Upper lobe of left lung (tissue), 6 donors: ENCODE measurements at regions not wholly inside any gene's neighbourhood (a gene's known extent, or its start where the extent isn't known, plus 50 kb on each side); places are given as distances from the start of the nearest gene placed in this dataset.

ENCODE experiments used
- ATAC-seq, 2 donors: fragments of 200-7000 bp; cut with Tn5 transposase; one replicate each; pipeline ENCODE4 v1.9.1; 2022; ENCODE audit warnings: mild to moderate bottlenecking in 2 of 2, moderate library complexity in 2 of 2; ENCODE audit not compliant: low FRiP score in 2 of 2
- DNase-seq, 2 donors: peaks; one replicate each; pipeline ENCODE4 v3.0.0-alpha.2; 2019 to 2020
- H3K27ac ChIP-seq, 4 donors: fragments of 200-600 bp; sonication (generic); one replicate each; pipeline ENCODE4 v1.5.1; 2016 to 2019
- H3K27me3 ChIP-seq, 4 donors: fragments of 200-600 bp; sonication (generic); one replicate each; pipeline ENCODE4 v1.5.1; 2017 to 2019
- H3K36me3 ChIP-seq, 4 donors: fragments of 200-600 bp; sonication (generic); one replicate each; pipeline ENCODE4 v1.5.1; 2016 to 2019
- H3K4me1 ChIP-seq, 4 donors: fragments of 200-600 bp; sonication (generic); one replicate each; pipeline ENCODE4 v1.5.1; 2018 to 2019
- H3K4me3 ChIP-seq, 4 donors: fragments of 200-600 bp; sonication (generic); one replicate each; pipeline ENCODE4 v1.5.1; 2017 to 2019; ENCODE audit warnings: mild to moderate bottlenecking in 2 of 4, moderate library complexity in 1 of 4
- H3K9me3 ChIP-seq, 4 donors: fragments of 200-600 bp; sonication (generic); one replicate each; pipeline ENCODE4 v1.5.1; 2018 to 2019
- EP300 ChIP-seq, 4 donors: sonication (generic); formaldehyde crosslinking; IDR thresholded peaks; one replicate each; pipeline ENCODE4 v1.5.1; 2017; ENCODE audit warnings: antibody characterized with exemption in 4 of 4, control low read depth in 2 of 4
- POLR2A ChIP-seq, 4 donors: fragments of 450-650 bp; IDR thresholded peaks; one replicate each; pipeline ENCODE4 v1.5.1; 2016 to 2017; ENCODE audit warnings: antibody characterized with exemption in 4 of 4, mild to moderate bottlenecking in 2 of 4
- POLR2AphosphoS5 ChIP-seq, 2 donors: sonication (generic); formaldehyde crosslinking; IDR thresholded peaks; one replicate each; pipeline ENCODE4 v1.5.1; 2017; ENCODE audit warnings: antibody characterized with exemption in 2 of 2
- WGBS, 2 donors: methylation state at CpG; one replicate each; pipeline ENCODE4 v1.1.5; 2017 to 2018; 5-methylcytosine and 5-hydroxymethylcytosine counted together
- TF ChIP-seq, protein P1 (sequence below), 6 experiments: fragments of 450-650 bp in 4 of 6; fragments of 200-600 bp in 2 of 6; sonication (generic) in 2 of 6; IDR thresholded peaks; one replicate each; pipeline ENCODE4 v1.5.1; 2016 to 2019; ENCODE audit warnings: antibody characterized with exemption in 6 of 6
- donor health status: DM: no; HTN: no; CAD: no; lungs with moderate emphysema.
- donor health status: DM: no; HTN: yes; CAD: no; lungs with severe emphysema.

DNA sequence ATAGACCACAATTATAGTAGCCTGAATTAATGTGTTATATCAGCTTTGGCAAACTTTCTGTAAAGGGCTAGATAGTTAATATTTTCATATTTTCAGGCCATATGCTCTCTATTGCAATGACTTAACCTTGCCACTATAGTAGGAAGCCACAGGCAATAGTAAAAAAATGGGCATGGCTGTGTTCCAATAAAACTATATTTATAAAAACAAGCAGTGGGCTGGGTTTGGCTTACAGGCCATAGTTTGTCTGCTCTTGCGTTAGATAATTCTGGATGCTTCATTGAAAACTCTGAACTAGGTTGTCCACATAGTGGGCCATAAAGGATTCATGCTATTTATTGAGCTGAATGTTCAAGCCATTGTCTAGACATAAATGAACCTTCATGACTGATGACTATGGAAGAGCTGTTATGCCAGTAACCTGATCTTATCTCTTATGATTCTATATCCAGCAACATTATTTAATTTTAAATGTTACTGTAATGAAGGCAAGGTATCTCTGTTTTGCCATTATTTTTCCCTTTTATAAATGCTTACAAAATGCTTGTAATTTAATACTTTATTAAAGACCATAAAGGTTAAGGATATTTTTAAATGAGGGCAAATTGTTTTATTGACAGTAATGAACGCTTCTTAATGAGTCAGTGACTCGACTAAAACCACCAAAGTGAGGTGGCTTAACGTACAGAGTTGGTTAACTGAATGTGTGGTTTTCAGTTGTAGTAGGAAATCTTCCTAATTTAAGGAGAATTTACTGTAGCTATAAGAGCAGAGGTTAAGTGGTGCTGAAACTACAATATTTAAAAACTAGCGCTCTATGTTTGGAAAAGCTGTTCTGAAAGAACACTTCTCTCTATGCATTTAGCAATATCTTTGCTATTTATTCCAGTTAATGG, 560.6 kb downstream of the PRR16 start:
- Histone ChIP-seq H3K27ac (no peak overlapping the region), H3K27me3 (no peaks in the 10 kb centered on the region), H3K9me3 (no peaks in the 10 kb centered on the region), H3K36me3 (no peaks in the 10 kb centered on the region), H3K4me3 (no peak overlapping the region), H3K4me1 (no peaks in the 10 kb centered on the region)
- DNase-seq = no peak
- no peak for ATAC-seq
- 74 to 76% methylated on average over 5 of the region's 5 CpGs for WGBS, 2 donors
- TF ChIP-seq POLR2A (IDR thresholded peaks at IDR 0.05) (no peak), EP300 (IDR thresholded peaks at IDR 0.05) (no peak), POLR2AphosphoS5 (IDR thresholded peaks at IDR 0.05) (no peak)
- TF ChIP-seq, protein P1, sequence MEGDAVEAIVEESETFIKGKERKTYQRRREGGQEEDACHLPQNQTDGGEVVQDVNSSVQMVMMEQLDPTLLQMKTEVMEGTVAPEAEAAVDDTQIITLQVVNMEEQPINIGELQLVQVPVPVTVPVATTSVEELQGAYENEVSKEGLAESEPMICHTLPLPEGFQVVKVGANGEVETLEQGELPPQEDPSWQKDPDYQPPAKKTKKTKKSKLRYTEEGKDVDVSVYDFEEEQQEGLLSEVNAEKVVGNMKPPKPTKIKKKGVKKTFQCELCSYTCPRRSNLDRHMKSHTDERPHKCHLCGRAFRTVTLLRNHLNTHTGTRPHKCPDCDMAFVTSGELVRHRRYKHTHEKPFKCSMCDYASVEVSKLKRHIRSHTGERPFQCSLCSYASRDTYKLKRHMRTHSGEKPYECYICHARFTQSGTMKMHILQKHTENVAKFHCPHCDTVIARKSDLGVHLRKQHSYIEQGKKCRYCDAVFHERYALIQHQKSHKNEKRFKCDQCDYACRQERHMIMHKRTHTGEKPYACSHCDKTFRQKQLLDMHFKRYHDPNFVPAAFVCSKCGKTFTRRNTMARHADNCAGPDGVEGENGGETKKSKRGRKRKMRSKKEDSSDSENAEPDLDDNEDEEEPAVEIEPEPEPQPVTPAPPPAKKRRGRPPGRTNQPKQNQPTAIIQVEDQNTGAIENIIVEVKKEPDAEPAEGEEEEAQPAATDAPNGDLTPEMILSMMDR (IDR thresholded peaks at IDR 0.05) = no peak

DNA sequence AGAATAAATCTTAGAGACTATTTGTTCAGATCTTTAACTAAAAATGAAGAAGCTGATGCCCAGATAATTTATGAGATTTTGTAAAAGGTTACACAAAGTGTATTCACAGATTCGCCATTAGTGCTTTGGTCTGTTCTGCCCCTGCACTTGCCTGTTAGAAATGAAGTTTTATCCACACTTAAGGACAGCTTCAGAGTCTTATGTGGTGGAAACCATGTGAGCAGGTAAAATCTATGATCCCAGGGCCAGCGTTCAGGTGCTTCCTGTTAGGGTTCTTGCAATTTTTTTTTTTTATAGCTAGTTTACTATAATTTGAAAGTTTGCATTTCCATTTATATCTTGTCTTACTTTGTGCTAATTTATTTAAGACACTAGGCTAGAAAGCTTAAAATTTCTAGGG, 561.6 kb downstream of the PRR16 start:
- H3K9me3 ChIP-seq = no peaks in the 10 kb centered on the region
- DNase-seq (no peak), ATAC-seq (no peak)
- H3K36me3 ChIP-seq = no peaks in the 10 kb centered on the region
- no peaks in the 10 kb centered on the region for H3K27me3 ChIP-seq
- TF ChIP-seq POLR2A (IDR thresholded peaks at IDR 0.05) (no peak), EP300 (IDR thresholded peaks at IDR 0.05) (no peak), POLR2AphosphoS5 (IDR thresholded peaks at IDR 0.05) (no peak)
- TF ChIP-seq, protein P1 (IDR thresholded peaks at IDR 0.05) = no peak
- no peak overlapping the region for H3K27ac ChIP-seq
- WGBS, 2 donors = 67 to 74% methylated on average over 2 of the region's 2 CpGs
- H3K4me3 ChIP-seq = no peak overlapping the region
- no peaks in the 10 kb centered on the region for H3K4me1 ChIP-seq

DNA sequence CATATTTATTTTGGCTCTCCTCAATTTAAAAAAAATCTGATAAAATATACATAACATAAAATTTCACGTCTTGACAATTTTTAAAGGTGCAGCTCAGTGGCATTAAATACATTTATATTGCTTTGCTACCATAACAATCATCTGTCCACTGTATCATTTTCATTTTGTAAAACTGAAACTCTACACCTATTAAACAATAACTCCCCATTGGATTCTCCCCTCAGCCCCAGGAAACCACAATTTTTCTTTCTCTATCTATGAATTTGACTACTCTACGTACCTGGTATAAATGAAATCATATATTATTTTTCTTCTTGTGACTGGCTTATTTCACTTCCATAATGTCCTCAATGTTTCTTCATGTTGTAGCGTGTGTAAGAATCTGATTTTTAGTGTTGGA, 563.5 kb downstream of the PRR16 start:
- H3K36me3 ChIP-seq = no peaks in the 10 kb centered on the region
- no peaks in the 10 kb centered on the region for H3K27me3 ChIP-seq
- no peak for ATAC-seq
- no peak for TF ChIP-seq POLR2A (IDR thresholded peaks at IDR 0.05)
- TF ChIP-seq, protein P1 (IDR thresholded peaks at IDR 0.05) = no peak
- TF ChIP-seq POLR2AphosphoS5 (IDR thresholded peaks at IDR 0.05) = no peak
- TF ChIP-seq EP300 (IDR thresholded peaks at IDR 0.05) = no peak
- WGBS, 2 donors = 80 to 85% methylated on average over 3 of the region's 3 CpGs
- no peaks in the 10 kb centered on the region for H3K4me1 ChIP-seq
- no peak overlapping the region for H3K27ac ChIP-seq
- DNase-seq = no peak
- no peak overlapping the region for H3K4me3 ChIP-seq
- H3K9me3 ChIP-seq = no peaks in the 10 kb centered on the region

DNA sequence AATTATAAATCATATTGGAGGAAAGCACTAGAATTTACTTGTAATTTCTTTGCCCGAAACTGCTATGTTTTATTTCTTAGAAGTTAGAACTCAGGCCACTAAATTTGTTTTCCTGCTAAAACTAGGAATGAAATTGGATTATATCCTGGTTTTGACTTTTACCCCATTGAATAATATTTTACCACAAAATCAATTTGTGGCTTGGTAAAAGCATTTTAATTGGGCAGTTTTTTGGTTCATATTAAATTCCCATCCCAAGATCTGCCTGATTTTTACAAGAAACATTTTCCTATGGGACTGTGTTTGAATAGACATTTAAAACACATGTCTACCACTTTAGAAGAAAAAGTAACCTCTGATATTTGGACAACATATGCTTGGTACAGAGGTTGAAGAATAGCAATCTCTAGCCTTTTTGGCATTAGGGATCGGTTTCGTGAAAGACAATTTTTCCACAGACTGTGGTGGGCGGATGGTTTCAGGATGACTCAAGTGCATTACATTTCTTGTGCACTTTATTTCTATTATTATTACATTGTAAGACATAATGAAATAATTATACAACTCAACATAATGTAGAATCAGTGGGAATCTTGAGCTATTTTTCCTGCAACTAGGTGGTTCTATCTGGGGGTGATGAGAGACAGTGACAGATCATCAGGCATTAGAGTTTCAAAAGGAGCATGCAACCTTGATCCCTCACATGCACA, 565.6 kb downstream of the PRR16 start:
- 90 to 97% methylated on average over 4 of the region's 4 CpGs for WGBS, 2 donors

More for the DNA sequence above, 565.6 kb downstream of the PRR16 start:
- Histone ChIP-seq H3K9me3 (no peaks in the 10 kb centered on the region), H3K27ac (no peak overlapping the region), H3K4me3 (no peak overlapping the region), H3K4me1 (no peaks in the 10 kb centered on the region), H3K36me3 (no peaks in the 10 kb centered on the region), H3K27me3 (no peaks in the 10 kb centered on the region)
- no peak for DNase-seq
- TF ChIP-seq EP300 (IDR thresholded peaks at IDR 0.05) (no peak), POLR2A (IDR thresholded peaks at IDR 0.05) (no peak), POLR2AphosphoS5 (IDR thresholded peaks at IDR 0.05) (no peak)
- TF ChIP-seq, protein P1 (IDR thresholded peaks at IDR 0.05) = no peak
- ATAC-seq = no peak
